Ishikawa (cell line): ENCODE measurements at regions not wholly inside any gene's neighbourhood (a gene's known extent, or its start where the extent isn't known, plus 50 kb on each side); places are given as distances from the start of the nearest gene placed in this dataset.

ENCODE experiments used
- CEBPB ChIP-seq: IDR thresholded peaks from 2 replicates; pipeline ENCODE4 v1.6.1; 2012
- CREB1 ChIP-seq: IDR thresholded peaks from 2 replicates; pipeline ENCODE4 v1.6.1; 2012; ENCODE audit warnings: low read depth
- EGR1 ChIP-seq: IDR thresholded peaks from 2 replicates; pipeline ENCODE4 v1.6.1; 2012
- EP300 ChIP-seq: IDR thresholded peaks from 2 replicates; pipeline ENCODE4 v1.6.1; 2012; ENCODE audit warnings: borderline replicate concordance
- FOXM1 ChIP-seq: IDR thresholded peaks from 2 replicates; pipeline ENCODE4 v1.6.1; 2012; ENCODE audit warnings: low read depth, borderline replicate concordance
- MAX ChIP-seq: IDR thresholded peaks from 2 replicates; pipeline ENCODE4 v1.6.1; 2012
- NFIC ChIP-seq: IDR thresholded peaks from 2 replicates; pipeline ENCODE4 v1.6.1; 2012
- RAD21 ChIP-seq: IDR thresholded peaks from 2 replicates; pipeline ENCODE4 v1.6.1; 2012; ENCODE audit warnings: low read depth
- TAF1 ChIP-seq: IDR thresholded peaks from 2 replicates; pipeline ENCODE4 v1.6.1; 2012; ENCODE audit warnings: low read depth, mild to moderate bottlenecking
- TCF12 ChIP-seq: IDR thresholded peaks from 2 replicates; pipeline ENCODE4 v1.6.1; 2012; ENCODE audit warnings: low read depth
- TEAD4 ChIP-seq: IDR thresholded peaks from 2 replicates; pipeline ENCODE4 v1.6.1; 2012
- USF1 ChIP-seq: IDR thresholded peaks from 2 replicates; pipeline ENCODE4 v1.6.1; 2012
- YY1 ChIP-seq: IDR thresholded peaks from 2 replicates; pipeline ENCODE4 v1.6.1; 2012; ENCODE audit warnings: low read depth
- ZBTB7A ChIP-seq: IDR thresholded peaks from 2 replicates; pipeline ENCODE4 v1.6.1; 2012; ENCODE audit warnings: low read depth
- TF ChIP-seq, protein P1 (sequence below): IDR thresholded peaks from 2 replicates; pipeline ENCODE4 v1.6.1; 2012; ENCODE audit warnings: low read depth, mild to moderate bottlenecking

DNA sequence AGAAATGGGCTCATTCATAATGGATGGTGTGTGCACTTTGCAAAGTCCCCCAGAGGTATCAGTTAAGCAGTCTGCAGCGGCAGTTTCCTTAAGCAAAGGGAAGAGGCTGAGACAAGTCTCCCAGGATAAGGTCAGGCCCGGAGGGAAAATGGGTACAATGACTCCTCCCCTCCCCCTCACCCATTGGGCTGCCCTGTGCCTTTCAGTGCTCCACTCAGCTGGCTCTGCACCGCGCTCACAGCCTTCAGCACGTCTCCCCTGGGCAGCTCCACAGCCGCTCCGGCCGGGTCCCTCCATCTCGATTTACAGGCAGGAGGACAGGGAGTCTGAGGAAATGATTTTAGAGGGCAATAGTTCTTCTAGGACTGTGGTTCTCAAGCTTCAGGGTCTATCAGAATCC lies 264.8 kb downstream of the LRFN2 start:
- no peak for TF ChIP-seq ZBTB7A
- TF ChIP-seq EP300: no peak
- no peak for TF ChIP-seq NFIC
- TF ChIP-seq CEBPB: no peak
- no peak for TF ChIP-seq FOXM1
- TF ChIP-seq EGR1: no peak
- no peak for TF ChIP-seq RAD21
- TF ChIP-seq TCF12: no peak
- no peak for TF ChIP-seq CREB1
- TF ChIP-seq MAX: no peak
- TF ChIP-seq TAF1: no peak
- no peak for TF ChIP-seq TEAD4
- TF ChIP-seq, protein P1, sequence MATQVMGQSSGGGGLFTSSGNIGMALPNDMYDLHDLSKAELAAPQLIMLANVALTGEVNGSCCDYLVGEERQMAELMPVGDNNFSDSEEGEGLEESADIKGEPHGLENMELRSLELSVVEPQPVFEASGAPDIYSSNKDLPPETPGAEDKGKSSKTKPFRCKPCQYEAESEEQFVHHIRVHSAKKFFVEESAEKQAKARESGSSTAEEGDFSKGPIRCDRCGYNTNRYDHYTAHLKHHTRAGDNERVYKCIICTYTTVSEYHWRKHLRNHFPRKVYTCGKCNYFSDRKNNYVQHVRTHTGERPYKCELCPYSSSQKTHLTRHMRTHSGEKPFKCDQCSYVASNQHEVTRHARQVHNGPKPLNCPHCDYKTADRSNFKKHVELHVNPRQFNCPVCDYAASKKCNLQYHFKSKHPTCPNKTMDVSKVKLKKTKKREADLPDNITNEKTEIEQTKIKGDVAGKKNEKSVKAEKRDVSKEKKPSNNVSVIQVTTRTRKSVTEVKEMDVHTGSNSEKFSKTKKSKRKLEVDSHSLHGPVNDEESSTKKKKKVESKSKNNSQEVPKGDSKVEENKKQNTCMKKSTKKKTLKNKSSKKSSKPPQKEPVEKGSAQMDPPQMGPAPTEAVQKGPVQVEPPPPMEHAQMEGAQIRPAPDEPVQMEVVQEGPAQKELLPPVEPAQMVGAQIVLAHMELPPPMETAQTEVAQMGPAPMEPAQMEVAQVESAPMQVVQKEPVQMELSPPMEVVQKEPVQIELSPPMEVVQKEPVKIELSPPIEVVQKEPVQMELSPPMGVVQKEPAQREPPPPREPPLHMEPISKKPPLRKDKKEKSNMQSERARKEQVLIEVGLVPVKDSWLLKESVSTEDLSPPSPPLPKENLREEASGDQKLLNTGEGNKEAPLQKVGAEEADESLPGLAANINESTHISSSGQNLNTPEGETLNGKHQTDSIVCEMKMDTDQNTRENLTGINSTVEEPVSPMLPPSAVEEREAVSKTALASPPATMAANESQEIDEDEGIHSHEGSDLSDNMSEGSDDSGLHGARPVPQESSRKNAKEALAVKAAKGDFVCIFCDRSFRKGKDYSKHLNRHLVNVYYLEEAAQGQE: no peak
- no peak for TF ChIP-seq USF1
- no peak for TF ChIP-seq YY1

DNA sequence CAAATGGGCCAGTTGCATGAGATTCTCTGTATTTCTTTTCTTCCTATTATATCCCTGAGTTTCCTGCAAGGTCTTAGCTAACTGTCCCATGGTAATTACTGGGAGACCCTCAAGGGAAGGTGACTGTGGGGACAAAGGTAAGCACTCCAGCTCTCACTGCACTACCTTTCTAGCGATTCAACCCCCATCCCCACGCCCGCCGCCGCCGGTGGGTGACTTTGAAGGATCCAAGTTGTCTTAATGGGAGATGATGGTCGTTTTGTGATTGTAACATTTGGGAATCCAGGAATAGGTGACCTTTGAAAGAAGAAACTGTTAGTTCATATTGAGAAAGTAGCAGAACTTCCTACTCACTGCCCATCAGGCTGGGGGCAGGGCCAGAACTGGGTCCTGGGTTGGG lies 265.5 kb downstream of the LRFN2 start:
- TF ChIP-seq TEAD4: no peak
- no peak for TF ChIP-seq FOXM1
- TF ChIP-seq TAF1: no peak
- no peak for TF ChIP-seq RAD21
- TF ChIP-seq CREB1: no peak
- no peak for TF ChIP-seq EP300
- TF ChIP-seq CEBPB: no peak
- TF ChIP-seq YY1: no peak

DNA sequence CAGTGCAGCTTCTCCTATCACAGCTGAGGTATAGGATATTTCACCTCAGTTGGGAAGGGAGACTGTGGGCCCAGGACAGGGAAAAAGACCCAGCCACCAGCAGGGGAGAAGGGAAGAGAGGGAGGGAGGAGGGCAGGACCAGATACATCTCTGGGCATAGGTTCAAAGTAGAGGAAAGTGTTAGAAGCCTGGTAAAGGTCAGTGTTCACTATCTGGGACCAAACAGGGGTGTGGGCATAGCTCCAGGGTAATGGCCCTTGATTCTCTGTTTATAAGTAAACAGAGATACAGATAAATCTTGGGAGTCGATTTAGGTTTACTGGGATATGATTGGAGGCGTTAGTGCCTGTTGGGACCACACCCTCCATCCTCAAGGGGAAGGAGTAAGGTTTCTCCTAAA lies 266.2 kb downstream of the LRFN2 start:
- no peak for TF ChIP-seq USF1
- TF ChIP-seq TEAD4: no peak
- no peak for TF ChIP-seq ZBTB7A
- TF ChIP-seq CREB1: no peak
- TF ChIP-seq FOXM1: no peak
- no peak for TF ChIP-seq RAD21
- TF ChIP-seq TAF1: no peak
- no peak for TF ChIP-seq CEBPB
- no peak for TF ChIP-seq MAX
- no peak for TF ChIP-seq EP300
- TF ChIP-seq NFIC: no peak
- TF ChIP-seq, protein P1: no peak
- no peak for TF ChIP-seq TCF12
- TF ChIP-seq EGR1: no peak
- no peak for TF ChIP-seq YY1

GRCh38 chr6:40320441-40320840 lies 266.7 kb downstream of the LRFN2 start:
- TF ChIP-seq RAD21 (no peak), ZBTB7A (no peak), TCF12 (no peak), EGR1 (no peak), CEBPB (no peak), CREB1 (no peak), MAX (no peak), NFIC (no peak), USF1 (no peak), FOXM1 (no peak), EP300 (no peak), YY1 (no peak), TAF1 (no peak), TEAD4 (no peak)
- TF ChIP-seq, protein P1: no peak
